Jurkat, Clone E6-1 (cell line): ENCODE measurements at regions not wholly inside any gene's neighbourhood (a gene's known extent, or its start where the extent isn't known, plus 50 kb on each side); places are given as distances from the start of the nearest gene placed in this dataset.
"Not testable (repeated sequence)": the region's sequence is repeated elsewhere in the genome, so short reads cannot be mapped to it uniquely, and the experiment has no call there.

Experiments
- DNase-seq: peaks from one replicate; pipeline ENCODE4 v3.0.0-alpha.2; 2011; ENCODE audit warnings: low read depth, low spot score
- H3K4me3 ChIP-seq: 2 replicates; pipeline ENCODE4 v1.5.1; 2011; ENCODE audit warnings: mild to moderate bottlenecking, low read length, control low read depth, moderate library complexity

DNA sequence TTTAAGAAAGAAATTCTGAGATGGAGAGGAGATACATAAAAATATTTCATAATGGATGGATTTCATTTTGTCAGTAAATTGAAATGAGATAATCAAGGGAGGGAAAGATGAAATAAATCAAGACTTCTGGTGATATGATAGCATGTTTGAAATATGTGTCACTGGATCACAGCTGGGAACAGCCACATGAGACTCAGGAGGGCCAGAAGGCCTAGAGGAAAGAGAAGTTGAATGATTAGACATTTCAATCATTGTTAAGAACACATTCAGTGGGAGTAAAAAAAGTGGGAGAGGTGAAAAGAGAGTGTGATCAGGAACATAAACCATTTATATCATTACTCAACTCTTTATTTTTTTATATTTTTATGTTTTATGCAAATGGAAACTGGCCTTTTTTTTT is 933.4 kb downstream of the KCNJ2 start:
- no peak overlapping the region for H3K4me3 ChIP-seq
- DNase-seq = no peak

GRCh38 chr17:71104225-71104624 is 934.9 kb downstream of the KCNJ2 start:
- H3K4me3 ChIP-seq = no peak overlapping the region
- no peak for DNase-seq

DNA sequence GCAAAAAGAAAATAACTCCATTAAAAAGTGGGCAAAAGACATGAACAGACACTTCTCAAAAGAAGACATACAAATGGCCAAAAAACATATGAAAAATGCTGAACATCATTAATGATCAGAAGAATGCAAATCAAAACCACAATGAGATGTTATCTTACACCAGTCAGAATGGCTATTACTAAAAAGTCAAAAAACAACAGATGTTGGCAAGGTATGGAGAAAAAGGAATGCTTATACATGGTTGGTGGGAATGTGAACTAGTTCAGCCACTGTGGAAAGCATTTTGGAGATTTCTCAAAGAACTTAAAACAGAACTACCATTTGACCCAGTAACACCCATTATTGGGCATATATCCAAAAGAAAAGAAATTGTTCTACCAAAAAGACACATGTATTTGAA is 936.7 kb downstream of the KCNJ2 start:
- H3K4me3 ChIP-seq, DNase-seq: not testable (repeated sequence)

DNA sequence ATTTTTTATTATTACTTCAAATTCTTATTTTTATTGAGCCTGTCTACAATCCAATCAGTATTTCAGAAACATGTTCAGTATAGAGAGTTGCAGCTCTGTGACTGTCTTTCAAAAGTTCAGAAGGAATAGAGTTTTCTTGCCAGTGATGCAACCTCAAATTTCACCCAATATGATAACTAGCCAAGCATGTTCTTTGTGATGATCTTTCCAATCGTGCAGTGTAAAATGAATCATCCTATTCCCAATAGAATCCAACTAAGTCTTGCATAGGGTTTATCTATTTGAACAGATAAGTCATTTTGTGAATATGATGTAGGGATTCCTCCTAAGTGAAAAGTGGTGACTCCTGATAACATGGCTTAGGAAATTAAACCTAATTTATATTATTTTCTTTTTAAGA is 937.8 kb downstream of the KCNJ2 start:
- no peak overlapping the region for H3K4me3 ChIP-seq

GRCh38 chr17:71109697-71110096 is 940.4 kb downstream of the KCNJ2 start:
- DNase-seq = no peak
- H3K4me3 ChIP-seq = no peak overlapping the region

More for the DNA sequence above, 937.8 kb downstream of the KCNJ2 start:
- DNase-seq = no peak

GRCh38 chr17:71110326-71110725 is 941.0 kb downstream of the KCNJ2 start:
- H3K4me3 ChIP-seq = no peak overlapping the region
- DNase-seq = no peak

DNA sequence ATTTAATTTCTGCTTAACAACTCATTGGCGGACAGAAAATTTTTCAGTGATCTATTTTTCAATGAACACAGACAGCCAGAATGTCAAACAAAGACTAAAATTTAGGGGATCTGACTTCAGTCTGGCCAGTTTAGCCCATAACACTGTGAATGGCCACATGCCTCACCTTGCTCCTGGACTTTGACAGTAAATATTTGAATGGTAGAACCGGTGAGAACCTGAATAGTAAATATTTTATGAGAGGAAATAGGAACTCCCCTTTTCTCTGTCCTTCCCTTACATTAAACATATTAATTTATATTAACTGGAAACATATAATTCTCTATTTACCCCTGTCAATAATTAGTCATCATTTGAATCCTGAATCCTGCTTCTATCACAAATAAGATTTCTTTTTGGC is 942.1 kb downstream of the KCNJ2 start:
- H3K4me3 ChIP-seq = no peak overlapping the region
- no peak for DNase-seq

GRCh38 chr17:71111934-71112333 is 942.6 kb downstream of the KCNJ2 start:
- DNase-seq = no peak
- no peak overlapping the region for H3K4me3 ChIP-seq

GRCh38 chr17:71113347-71113746 is 944.0 kb downstream of the KCNJ2 start:
- no peak for DNase-seq
- no peak overlapping the region for H3K4me3 ChIP-seq

DNA sequence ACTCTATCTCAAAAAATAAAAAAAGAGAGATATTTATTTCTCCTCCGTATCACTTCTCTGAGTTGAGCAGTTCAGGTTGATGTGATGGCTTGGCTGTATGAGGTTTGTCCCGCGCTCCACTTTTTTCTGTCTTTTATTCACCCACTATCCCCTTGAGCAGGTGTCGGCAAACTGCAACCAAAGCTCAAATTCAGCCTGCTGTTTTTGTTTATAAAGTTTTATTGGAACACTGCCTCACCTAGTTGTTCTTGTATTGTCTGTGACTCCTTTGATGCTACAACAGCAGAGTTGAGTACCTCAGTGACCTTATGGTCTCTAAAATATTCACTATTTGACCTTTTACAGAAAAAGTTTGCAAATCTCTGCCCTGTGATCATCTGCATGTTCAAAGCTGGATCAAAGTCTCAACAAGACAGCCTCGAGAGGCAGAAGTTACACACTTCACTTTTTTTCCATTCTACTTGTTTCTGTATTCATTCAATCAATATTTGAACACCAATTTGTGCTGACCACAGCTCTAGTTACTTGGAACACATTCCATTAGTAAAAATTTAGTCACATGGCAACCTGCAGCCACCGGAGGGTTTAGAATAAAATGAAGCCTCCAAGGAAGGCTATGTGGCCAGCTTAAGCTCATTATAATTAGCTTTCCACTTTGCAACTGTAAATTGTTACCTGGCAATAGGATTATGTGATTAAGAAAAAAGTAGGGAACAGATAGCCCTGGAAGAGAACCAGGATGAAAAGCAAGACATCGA is 945.8 kb downstream of the KCNJ2 start:
- DNase-seq = no peak
- no peak overlapping the region for H3K4me3 ChIP-seq

DNA sequence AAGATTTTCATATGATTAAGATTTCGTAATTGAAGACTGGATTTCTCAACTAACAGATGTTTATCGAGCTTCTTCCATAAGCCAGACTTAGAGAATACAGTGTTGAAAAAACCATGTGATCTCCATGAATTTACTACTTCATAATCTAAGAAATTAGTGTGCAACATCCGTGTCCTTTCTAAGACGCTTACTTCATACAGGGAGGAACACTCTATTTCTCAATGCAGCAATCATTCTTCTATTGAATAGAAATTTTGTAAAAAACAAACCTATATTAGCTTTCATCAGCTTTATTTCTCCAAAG is 946.3 kb downstream of the KCNJ2 start:
- DNase-seq = no peak
- H3K4me3 ChIP-seq = no peak overlapping the region

DNA sequence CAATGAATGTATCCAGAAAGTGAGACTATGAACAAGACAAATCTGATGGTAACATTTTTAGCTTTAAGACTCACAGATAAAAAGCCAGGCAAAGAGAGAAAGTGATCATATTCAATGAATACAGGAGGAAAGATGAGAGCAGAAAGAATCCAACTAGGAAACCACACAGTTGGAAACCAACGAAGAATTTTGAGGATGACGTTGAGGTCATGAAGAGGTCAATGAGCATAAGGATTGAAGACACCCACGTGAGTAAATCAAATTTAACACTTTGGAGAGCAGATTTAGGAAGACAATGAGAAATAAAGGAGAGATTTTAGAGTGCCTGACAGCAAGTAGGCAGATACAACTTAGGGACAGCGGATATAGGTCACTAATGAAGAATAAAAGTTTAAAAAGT is 948.1 kb downstream of the KCNJ2 start:
- no peak for DNase-seq

GRCh38 chr17:71118039-71118438 is 948.7 kb downstream of the KCNJ2 start:
- DNase-seq = no peak
- no peak overlapping the region for H3K4me3 ChIP-seq

More for the DNA sequence above, 948.1 kb downstream of the KCNJ2 start:
- no peak overlapping the region for H3K4me3 ChIP-seq

DNA sequence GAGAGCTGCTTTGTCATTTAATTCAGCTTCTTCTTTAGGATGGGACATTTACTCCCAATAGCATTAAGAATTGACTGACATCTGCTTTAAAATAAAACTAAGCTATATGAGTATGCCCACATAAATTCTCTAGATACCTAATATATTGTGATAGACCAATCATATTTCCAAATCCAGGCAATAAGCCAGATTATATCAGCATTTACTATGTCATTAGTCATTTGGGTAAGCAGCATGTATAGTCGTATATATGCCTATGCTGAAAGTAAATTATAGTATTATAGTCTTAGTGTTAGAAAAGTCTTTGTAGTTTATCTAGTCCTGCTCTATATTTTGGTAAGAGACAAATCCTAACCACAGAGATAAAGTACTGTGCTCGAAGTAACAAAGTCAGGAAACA is 958.1 kb downstream of the KCNJ2 start:
- DNase-seq = no peak
- no peak overlapping the region for H3K4me3 ChIP-seq

- H3K4me3 ChIP-seq = no peak overlapping the region
- DNase-seq = no peak
These were observed 973.0 kb downstream of the KCNJ2 start for GRCh38 chr17:71142333-71142732.

- H3K4me3 ChIP-seq = no peak overlapping the region
- DNase-seq = no peak
These were observed 975.3 kb upstream of the SOX9 start for GRCh38 chr17:71145486-71145885.

DNA sequence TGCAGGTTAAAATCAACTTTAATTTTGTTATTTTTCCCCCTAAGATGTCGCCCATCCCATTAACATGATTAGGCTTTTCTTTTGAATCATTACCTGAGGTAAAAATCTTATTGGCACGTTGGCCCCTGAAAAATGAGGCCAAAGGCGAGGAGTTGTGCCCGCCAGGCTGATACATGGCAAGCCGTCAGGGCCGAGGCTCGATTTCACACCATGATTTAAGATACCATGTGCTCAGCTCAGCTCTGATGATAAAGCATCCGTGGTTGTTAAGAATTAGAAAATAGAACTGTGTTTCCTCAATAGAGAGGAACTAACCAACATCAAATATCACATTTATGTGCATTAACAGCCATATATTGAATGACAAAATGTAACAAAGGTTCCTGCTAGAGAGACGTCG is 972.9 kb upstream of the SOX9 start:
- no peak overlapping the region for H3K4me3 ChIP-seq
- DNase-seq = no peak

DNA sequence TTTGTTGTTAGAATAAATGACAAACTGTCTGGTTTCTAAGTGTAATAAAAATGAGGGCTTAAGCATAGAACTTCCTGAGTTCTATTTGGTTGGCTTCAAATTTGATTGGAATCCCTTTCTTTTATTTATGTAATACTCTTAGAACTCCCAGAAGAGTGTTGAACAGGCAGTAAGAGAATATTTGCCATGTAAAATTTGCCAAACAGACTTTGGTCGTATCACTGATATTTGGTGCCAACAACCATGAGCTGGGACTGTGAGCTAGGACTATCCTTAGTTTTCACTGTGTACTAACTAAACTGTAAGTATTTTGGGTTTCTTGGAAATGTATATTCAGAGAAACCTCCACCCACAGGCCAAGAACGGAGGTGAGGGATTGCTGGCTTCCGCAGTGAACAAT is 971.2 kb upstream of the SOX9 start:
- H3K4me3 ChIP-seq = no peak overlapping the region
- DNase-seq = no peak

GRCh38 chr17:71157297-71157696 is 963.5 kb upstream of the SOX9 start:
- no peak for DNase-seq
- no peak overlapping the region for H3K4me3 ChIP-seq

DNA sequence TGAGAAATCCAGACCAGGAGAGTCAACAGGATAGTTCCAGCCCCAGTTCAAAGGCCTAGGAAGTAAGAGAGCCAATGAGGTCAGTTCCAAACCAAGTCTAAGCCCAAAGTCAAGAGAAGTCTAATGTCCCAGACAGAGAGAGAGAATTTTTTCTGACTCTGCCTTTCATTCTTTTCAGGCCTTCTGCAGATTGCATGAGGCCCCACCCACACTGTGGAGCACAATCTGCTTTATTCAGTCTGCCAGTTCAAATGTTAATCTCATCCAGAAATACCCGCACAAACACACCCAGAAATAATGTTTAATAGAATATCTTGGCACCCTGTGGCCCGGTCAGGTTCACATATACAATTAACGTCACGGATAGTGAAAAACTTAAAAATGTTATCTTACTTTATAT is 962.4 kb upstream of the SOX9 start:
- DNase-seq = no peak
- no peak overlapping the region for H3K4me3 ChIP-seq

GRCh38 chr17:71163121-71163812 is 957.6 kb upstream of the SOX9 start:
- DNase-seq = no peak
- no peak overlapping the region for H3K4me3 ChIP-seq
